ENCODE measurements at regions not wholly inside any gene's neighbourhood (a gene's known extent, or its start where the extent isn't known, plus 50 kb on each side); places are given as distances from the start of the nearest gene placed in this dataset.

DNA sequence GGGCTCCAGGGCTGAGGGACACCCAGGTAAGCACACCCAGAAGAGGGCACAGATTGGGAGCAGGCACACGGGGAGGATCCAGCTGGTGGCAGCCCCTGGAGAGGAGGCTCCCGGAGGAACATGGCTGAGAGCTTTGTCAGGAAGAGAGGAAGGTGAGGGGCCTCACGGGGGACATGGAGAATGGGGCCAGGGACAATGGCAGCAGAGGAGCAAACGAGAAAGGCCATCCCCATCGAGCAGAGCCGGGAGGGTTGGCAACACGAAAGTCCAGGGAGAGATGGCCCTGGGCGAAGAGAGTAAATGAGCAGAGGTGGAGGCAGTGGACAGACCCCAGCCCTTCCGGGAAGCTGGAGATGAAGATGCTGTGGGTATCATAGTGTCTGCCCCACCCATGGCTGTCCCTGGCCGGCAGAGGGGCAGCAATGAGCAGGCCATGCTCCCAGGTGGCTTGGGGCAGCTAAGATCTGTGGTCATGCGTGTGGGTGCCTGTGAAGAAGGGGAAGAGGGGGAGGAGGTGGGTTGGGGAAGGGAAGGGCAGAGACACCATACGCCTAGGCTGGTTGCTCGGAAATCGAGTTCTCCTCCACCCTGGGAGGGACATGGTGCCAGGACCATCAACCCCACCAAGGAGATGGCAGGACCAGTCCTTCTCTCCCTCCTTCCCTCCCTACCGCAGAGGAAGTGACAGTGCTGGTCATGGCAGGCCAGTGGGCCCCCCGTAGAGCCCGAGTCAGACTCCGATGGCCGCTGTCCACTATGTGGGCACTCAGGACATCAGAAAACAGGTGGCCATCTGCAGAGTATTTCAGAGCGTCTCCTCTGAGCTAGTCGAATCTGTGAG, 191.7 kb downstream of the NDUFA10 start:
- no peaks in the 10 kb centered on the region for H3K36me3 ChIP-seq
- no peaks in the 10 kb centered on the region for H3K27me3 ChIP-seq
- no peak overlapping the region for H3K4me3 ChIP-seq (ENCODE audit: low read depth, low read length)
- H3K4me1 ChIP-seq: no peaks in the 10 kb centered on the region
- TF ChIP-seq CTCF (IDR thresholded peaks at IDR 0.05; ENCODE audit: low read depth, low read length): no peak
- no peaks in the 10 kb centered on the region for H3K9me3 ChIP-seq
- no peak for DNase-seq

- H3K4me3 ChIP-seq (ENCODE audit: low read depth, low read length): no peak overlapping the region
- DNase-seq: no peak
- no peaks in the 10 kb centered on the region for H3K9me3 ChIP-seq
- H3K36me3 ChIP-seq: no peaks in the 10 kb centered on the region
- H3K4me1 ChIP-seq: no peaks in the 10 kb centered on the region
- no peak for TF ChIP-seq CTCF (IDR thresholded peaks at IDR 0.05; ENCODE audit: low read depth, low read length)
- H3K27me3 ChIP-seq: no peaks in the 10 kb centered on the region
Measured at GRCh38 chr2:239832490-239833268, 192.5 kb downstream of the NDUFA10 start.

DNA sequence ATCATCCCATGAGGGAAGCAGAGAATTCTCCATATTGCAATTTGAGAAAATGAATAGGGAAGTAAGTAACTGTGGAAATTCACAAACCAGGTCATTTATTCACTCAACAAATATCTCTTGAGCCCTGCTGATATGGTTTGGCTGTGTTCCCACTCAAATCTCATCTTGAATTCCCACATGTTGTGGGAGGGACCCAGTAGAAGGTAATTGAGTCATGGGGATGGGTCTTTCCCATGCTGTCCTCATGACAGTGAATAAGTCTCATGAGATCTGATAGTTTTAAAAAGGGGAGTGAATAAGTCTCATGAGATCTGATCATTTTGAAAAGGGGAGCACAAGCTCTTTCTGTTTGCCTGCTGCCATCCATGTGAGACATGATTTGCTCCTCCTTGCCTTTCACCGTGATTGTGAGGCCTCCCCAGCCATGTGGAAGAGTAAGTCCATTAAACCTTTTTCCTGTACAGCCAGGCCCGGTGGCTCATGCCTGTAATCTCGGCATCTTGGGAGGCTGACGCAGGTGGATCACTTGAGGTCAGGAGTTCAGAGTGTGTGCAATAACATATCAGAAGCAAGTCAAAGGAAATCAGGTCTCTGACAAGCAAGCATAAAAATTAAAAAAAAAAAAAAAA, 193.2 kb downstream of the NDUFA10 start:
- no peaks in the 10 kb centered on the region for H3K9me3 ChIP-seq
- H3K27me3 ChIP-seq: no peaks in the 10 kb centered on the region
- DNase-seq: no peak
- no peak overlapping the region for H3K4me3 ChIP-seq (ENCODE audit: low read depth, low read length)
- H3K4me1 ChIP-seq: no peaks in the 10 kb centered on the region
- TF ChIP-seq CTCF (IDR thresholded peaks at IDR 0.05; ENCODE audit: low read depth, low read length): no peak
- H3K36me3 ChIP-seq: no peaks in the 10 kb centered on the region

GRCh38 chr2:239831001-239831731, 194.0 kb downstream of the NDUFA10 start:
- no peaks in the 10 kb centered on the region for H3K4me1 ChIP-seq

More at GRCh38 chr2:239831001-239831731, 194.0 kb downstream of the NDUFA10 start:
- H3K36me3 ChIP-seq: no peaks in the 10 kb centered on the region
- TF ChIP-seq CTCF (IDR thresholded peaks at IDR 0.05; ENCODE audit: low read depth, low read length): no peak
- H3K4me3 ChIP-seq (ENCODE audit: low read depth, low read length): no peak overlapping the region
- peak; percentile 39 for DNase-seq
- no peaks in the 10 kb centered on the region for H3K27me3 ChIP-seq
- no peaks in the 10 kb centered on the region for H3K9me3 ChIP-seq
